GM21529 (cell line): ENCODE measurements at regions not wholly inside any gene's neighbourhood (a gene's known extent, or its start where the extent isn't known, plus 50 kb on each side); places are given as distances from the start of the nearest gene placed in this dataset.
"Not testable (repeated sequence)": the region's sequence is repeated elsewhere in the genome, so short reads cannot be mapped to it uniquely, and the experiment has no call there.

ENCODE experiments used
- ATAC-seq: cut with Tn5 transposase; IDR thresholded peaks from one replicate; pipeline ENCODE4 v1.9.1; 2021; ENCODE audit not compliant: unreplicated experiment

- no peak for ATAC-seq
Observed at GRCh38 chr15:99454941-99455788, 110.6 kb upstream of the MEF2A start.

- no peak for ATAC-seq
Observed at GRCh38 chr15:99455789-99456160, 110.0 kb upstream of the MEF2A start.

GRCh38 chr15:99464137-99464536 is 101.6 kb upstream of the MEF2A start:
- ATAC-seq: no peak

- no peak for ATAC-seq
Observed at GRCh38 chr15:99466701-99467337, 99.0 kb upstream of the MEF2A start.

GRCh38 chr15:99467338-99467720 is 98.5 kb upstream of the MEF2A start:
- ATAC-seq: no peak

- ATAC-seq: no peak
Observed at GRCh38 chr15:99467853-99468464, 97.8 kb upstream of the MEF2A start.

- ATAC-seq: not testable (repeated sequence)
Observed at GRCh38 chr15:99470204-99470603, 95.6 kb upstream of the MEF2A start.

GRCh38 chr15:99472416-99473145 is 93.2 kb upstream of the MEF2A start:
- ATAC-seq: no peak

- no peak for ATAC-seq
Observed at GRCh38 chr15:99473981-99474906, 91.5 kb upstream of the MEF2A start.

- ATAC-seq: no peak
Observed at GRCh38 chr15:99474909-99475753, 90.7 kb upstream of the MEF2A start.

GRCh38 chr15:99475754-99476412 is 89.9 kb upstream of the MEF2A start:
- no peak for ATAC-seq

GRCh38 chr15:99476413-99477222 is 89.2 kb upstream of the MEF2A start:
- ATAC-seq: peak; percentile 76

GRCh38 chr15:99477791-99478471 is 87.9 kb upstream of the MEF2A start:
- no peak for ATAC-seq

GRCh38 chr15:99478977-99479376 is 86.8 kb upstream of the MEF2A start:
- ATAC-seq: no peak

GRCh38 chr15:99480016-99480810 is 85.6 kb upstream of the MEF2A start:
- no peak for ATAC-seq

GRCh38 chr15:99481113-99481950 is 84.5 kb upstream of the MEF2A start:
- no peak for ATAC-seq
